Prostate gland (tissue), 2 donors: ENCODE measurements at regions not wholly inside any gene's neighbourhood (a gene's known extent, or its start where the extent isn't known, plus 50 kb on each side); places are given as distances from the start of the nearest gene placed in this dataset.

Experiments
- DNase-seq: peaks from one replicate; pipeline ENCODE4 v3.0.0-alpha.2; 2019; ENCODE audit warnings: low spot score
- H3K27ac ChIP-seq, 2 donors: fragments of 200-600 bp; sonication (generic); 2 replicates each; pipeline ENCODE4 v1.5.1; 2017 to 2019
- H3K27me3 ChIP-seq: fragments of 200-600 bp; sonication (generic); replicated peaks from 2 replicates; pipeline ENCODE4 v1.5.1; 2019; ENCODE audit not compliant: insufficient read depth
- H3K36me3 ChIP-seq, 2 donors: fragments of 200-600 bp; sonication (generic); 1 replicate in 1 of 2; 2 replicates in 1 of 2; pipeline versions ENCODE4 v1.5.1 to v1.8.1; 2017 to 2019
- H3K4me1 ChIP-seq: fragments of 200-600 bp; sonication (generic); replicated peaks from 2 replicates; pipeline ENCODE4 v1.5.1; 2019
- H3K4me3 ChIP-seq, 2 donors: fragments of 200-600 bp; sonication (generic); 2 replicates each; pipeline ENCODE4 v1.5.1; 2017 to 2019
- H3K9me3 ChIP-seq: fragments of 200-600 bp; sonication (generic); 2 replicates; pipeline ENCODE4 v1.5.1; 2017
- POLR2A ChIP-seq: fragments of 450-650 bp; IDR thresholded peaks from one replicate; pipeline ENCODE4 v1.6.1; 2016; ENCODE audit warnings: antibody characterized with exemption, mild to moderate bottlenecking
- POLR2AphosphoS5 ChIP-seq: sonication (generic); formaldehyde crosslinking; IDR thresholded peaks from one replicate; pipeline ENCODE4 v1.6.1; 2017; ENCODE audit warnings: antibody characterized with exemption
- WGBS: methylation state at CpG from one replicate; pipeline ENCODE4 v1.1.5; 2018; 5-methylcytosine and 5-hydroxymethylcytosine counted together
- intact Hi-C: fragments of 100-400 bp; cut with DNase I; formaldehyde crosslinking; loops from one replicate; pipeline ENCODE4 v1.14.2; 2022
- TF ChIP-seq, protein P1 (sequence below), 4 experiments: fragments of 200-600 bp in 2 of 4; fragments of 450-650 bp in 2 of 4; sonication (generic) in 2 of 4; IDR thresholded peaks; 1 replicate in 3 of 4; 2 replicates in 1 of 4; pipeline ENCODE4 v1.5.1; 2016 to 2019; ENCODE audit warnings: antibody characterized with exemption in 4 of 4, mild to moderate bottlenecking in 2 of 4, moderate library complexity in 2 of 4

DNA sequence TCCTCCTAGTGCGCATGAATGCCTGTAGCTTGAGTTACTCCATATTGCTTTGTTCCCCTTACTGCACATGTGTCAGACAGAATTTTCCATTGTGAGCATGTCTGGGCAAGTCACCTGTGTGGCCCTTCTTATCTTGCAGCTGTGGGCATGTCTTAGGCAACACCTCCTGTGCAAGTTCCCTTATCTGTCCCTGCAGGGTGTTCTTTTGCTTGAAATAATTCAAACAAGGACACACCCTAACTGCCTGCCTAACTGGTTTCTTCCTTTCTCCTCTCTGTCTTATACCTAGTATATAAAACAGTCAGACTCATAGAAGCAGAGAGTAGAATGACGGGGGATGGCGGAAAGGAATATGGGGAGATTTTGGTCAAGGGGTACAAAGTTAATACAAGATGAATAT lies 421.1 kb upstream of the SORCS1 start:
- H3K27me3 ChIP-seq: no peaks in the 10 kb centered on the region
- TF ChIP-seq, protein P1, sequence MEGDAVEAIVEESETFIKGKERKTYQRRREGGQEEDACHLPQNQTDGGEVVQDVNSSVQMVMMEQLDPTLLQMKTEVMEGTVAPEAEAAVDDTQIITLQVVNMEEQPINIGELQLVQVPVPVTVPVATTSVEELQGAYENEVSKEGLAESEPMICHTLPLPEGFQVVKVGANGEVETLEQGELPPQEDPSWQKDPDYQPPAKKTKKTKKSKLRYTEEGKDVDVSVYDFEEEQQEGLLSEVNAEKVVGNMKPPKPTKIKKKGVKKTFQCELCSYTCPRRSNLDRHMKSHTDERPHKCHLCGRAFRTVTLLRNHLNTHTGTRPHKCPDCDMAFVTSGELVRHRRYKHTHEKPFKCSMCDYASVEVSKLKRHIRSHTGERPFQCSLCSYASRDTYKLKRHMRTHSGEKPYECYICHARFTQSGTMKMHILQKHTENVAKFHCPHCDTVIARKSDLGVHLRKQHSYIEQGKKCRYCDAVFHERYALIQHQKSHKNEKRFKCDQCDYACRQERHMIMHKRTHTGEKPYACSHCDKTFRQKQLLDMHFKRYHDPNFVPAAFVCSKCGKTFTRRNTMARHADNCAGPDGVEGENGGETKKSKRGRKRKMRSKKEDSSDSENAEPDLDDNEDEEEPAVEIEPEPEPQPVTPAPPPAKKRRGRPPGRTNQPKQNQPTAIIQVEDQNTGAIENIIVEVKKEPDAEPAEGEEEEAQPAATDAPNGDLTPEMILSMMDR (IDR thresholded peaks at IDR 0.05): no peak
- TF ChIP-seq POLR2AphosphoS5 (no peak), POLR2A (no peak)
- peak; percentile 8 for DNase-seq
- H3K4me1 ChIP-seq: no peaks in the 10 kb centered on the region
- peak overlapping the region in 1 of 2 donors; percentile 29 for H3K27ac ChIP-seq
- no peaks in the 10 kb centered on the region for H3K36me3 ChIP-seq
- H3K4me3 ChIP-seq: no peak overlapping the region
- intact Hi-C loops: no loop called here
- 88% methylated on average over 3 of the region's 3 CpGs for WGBS
- no peaks in the 10 kb centered on the region for H3K9me3 ChIP-seq

DNA sequence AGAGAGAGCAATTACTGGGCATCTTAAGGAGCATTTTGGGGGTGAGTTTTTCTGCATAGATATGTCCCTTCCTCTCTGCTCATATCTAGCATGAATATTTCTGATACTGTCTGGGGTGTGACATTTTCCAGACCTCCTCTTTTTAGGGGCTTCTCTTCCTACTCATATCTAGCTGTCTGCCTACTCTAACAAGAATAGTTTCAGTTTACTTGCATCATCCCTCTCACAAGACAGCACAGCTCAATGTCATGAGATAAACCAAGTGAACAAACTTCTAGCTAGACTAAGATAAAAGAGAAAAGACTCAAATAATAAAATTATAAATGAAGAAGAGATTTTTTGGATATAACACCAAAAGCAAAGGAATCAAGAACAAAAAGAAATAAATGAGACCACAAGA lies 419.5 kb upstream of the SORCS1 start:
- Histone ChIP-seq H3K36me3 (no peaks in the 10 kb centered on the region), H3K4me3 (no peak overlapping the region), H3K27ac (no peak overlapping the region), H3K27me3 (no peaks in the 10 kb centered on the region), H3K9me3 (no peaks in the 10 kb centered on the region), H3K4me1 (no peaks in the 10 kb centered on the region)
- intact Hi-C loops: no loop called here
- no peak for TF ChIP-seq POLR2A
- no peak for TF ChIP-seq POLR2AphosphoS5
- TF ChIP-seq, protein P1 (IDR thresholded peaks at IDR 0.05): no peak
- DNase-seq: no peak

DNA sequence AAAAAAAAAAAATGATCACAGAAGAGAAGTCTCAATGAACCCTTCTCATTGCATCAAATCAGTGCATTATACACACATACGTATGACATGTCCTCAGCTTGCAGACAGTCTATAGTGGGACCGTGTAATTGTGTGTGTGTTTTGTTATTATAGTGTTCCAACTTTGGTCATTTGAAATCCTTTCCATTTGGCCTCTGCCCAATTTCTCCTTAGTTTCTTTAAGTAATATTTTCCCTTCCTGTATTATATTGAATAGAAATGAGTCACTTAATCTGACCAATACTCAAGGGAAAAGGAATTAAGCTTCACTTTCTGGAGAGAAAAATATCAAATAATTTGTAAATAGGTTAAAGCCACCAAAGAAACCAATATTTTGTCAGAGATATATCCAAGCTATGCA lies 415.5 kb upstream of the SORCS1 start:
- DNase-seq: no peak
- TF ChIP-seq POLR2AphosphoS5 (no peak), POLR2A (no peak)
- TF ChIP-seq, protein P1 (IDR thresholded peaks at IDR 0.05): no peak
- 85% methylated on average over 2 of the region's 2 CpGs for WGBS
- H3K27ac ChIP-seq: no peak overlapping the region
- no peaks in the 10 kb centered on the region for H3K9me3 ChIP-seq
- H3K36me3 ChIP-seq: no peaks in the 10 kb centered on the region
- no peak overlapping the region for H3K4me3 ChIP-seq
- no peaks in the 10 kb centered on the region for H3K27me3 ChIP-seq
- no peaks in the 10 kb centered on the region for H3K4me1 ChIP-seq
- intact Hi-C loops: no loop called here

DNA sequence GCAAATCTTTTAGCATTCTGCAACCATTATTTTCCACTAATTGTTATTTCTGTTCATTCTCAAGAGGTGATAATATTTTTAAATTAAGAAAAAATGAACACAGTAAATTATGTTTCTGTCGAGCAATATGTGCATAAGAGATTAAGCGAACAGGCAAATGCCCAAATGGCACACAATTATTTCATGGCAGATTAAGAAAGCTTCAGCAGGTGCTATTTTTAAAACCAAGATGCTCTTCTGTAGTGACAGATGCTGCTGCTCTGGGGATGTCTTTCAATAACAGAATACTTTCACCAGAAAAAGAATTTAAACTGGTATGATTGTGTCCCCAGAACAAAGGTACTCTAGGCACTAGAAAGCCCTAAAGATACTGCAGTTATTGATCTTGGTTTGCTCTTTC lies 412.7 kb upstream of the SORCS1 start:
- 72% methylated on average over 2 of the region's 2 CpGs for WGBS
- TF ChIP-seq POLR2AphosphoS5 (no peak), POLR2A (no peak)
- intact Hi-C loops: no loop called here
- no peak for DNase-seq
- Histone ChIP-seq H3K36me3 (no peaks in the 10 kb centered on the region), H3K4me1 (no peaks in the 10 kb centered on the region), H3K9me3 (no peaks in the 10 kb centered on the region), H3K4me3 (no peak overlapping the region), H3K27ac (no peak overlapping the region), H3K27me3 (no peaks in the 10 kb centered on the region)

DNA sequence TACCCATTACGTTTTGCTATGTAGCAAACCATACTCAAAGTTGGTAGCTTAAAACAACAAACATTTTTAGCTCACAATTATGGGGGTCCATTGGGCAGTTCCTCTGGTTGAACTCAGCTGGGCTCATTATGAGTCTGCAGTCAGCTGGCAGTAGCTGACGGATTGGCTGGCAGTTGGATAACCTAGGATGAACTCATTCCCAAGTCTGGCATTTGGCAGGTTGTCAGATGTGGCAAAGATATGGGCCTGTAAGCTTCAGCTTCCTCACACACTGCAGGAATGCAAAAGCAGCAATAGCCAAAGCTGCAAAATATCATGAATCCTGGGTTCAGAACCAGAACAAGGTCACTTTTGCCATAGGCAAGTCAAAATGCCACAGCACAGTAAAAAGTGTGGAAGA lies 412.2 kb upstream of the SORCS1 start:
- intact Hi-C loops: no loop called here
- DNase-seq: no peak

More for the DNA sequence above, 412.2 kb upstream of the SORCS1 start:
- Histone ChIP-seq H3K9me3 (no peaks in the 10 kb centered on the region), H3K4me1 (no peaks in the 10 kb centered on the region), H3K4me3 (no peak overlapping the region), H3K36me3 (no peaks in the 10 kb centered on the region), H3K27ac (no peak overlapping the region), H3K27me3 (no peaks in the 10 kb centered on the region)
- 29% methylated on average over 2 of the region's 2 CpGs for WGBS
- no peak for TF ChIP-seq POLR2A
- TF ChIP-seq, protein P1 (IDR thresholded peaks at IDR 0.05): no peak
- no peak for TF ChIP-seq POLR2AphosphoS5
